DOHH2 (cell line): ENCODE measurements at regions not wholly inside any gene's neighbourhood (a gene's known extent, or its start where the extent isn't known, plus 50 kb on each side); places are given as distances from the start of the nearest gene placed in this dataset.

Experiments used
- CTCF ChIP-seq: fragments of 200-600 bp; sonication (generic); IDR thresholded peaks from one replicate; pipeline ENCODE4 v1.5.1; 2014; ENCODE audit warnings: antibody characterized with exemption, mild to moderate bottlenecking, low read depth, low read length; ENCODE audit not compliant: poor library complexity, severe bottlenecking
- EZH2phosphoT487 ChIP-seq: fragments of 200-600 bp; sonication (generic); IDR thresholded peaks from 2 replicates; pipeline ENCODE4 v1.6.1; 2017; ENCODE audit warnings: borderline replicate concordance, mild to moderate bottlenecking, antibody characterized with exemption, low read length, moderate library complexity, mixed read lengths

- TF ChIP-seq CTCF (no peak), EZH2phosphoT487 (no peak)
Measured at GRCh38 chr2:78677774-78678173, 347.7 kb upstream of the REG3G start.
